A673 (cell line): ENCODE measurements at regions not wholly inside any gene's neighbourhood (a gene's known extent, or its start where the extent isn't known, plus 50 kb on each side); places are given as distances from the start of the nearest gene placed in this dataset.
A peak's percentile ranks its signal among the peaks of the same experiment; 100 is the strongest.

ENCODE experiments used
- BruUV-seq: library from RNA; stranded (reverse); fragments of 400-500 nt; replicated peaks from 2 replicates; lab custom pipeline; 2021; lab: Mats Ljungman, UMichigan
- CTCF ChIA-PET: fragments of 300-600 bp; sonication (Branson Sonifier 250); formaldehyde crosslinking; loops from one replicate; lab custom pipeline; 2022; ENCODE audit warnings: antibody characterized with exemption; lab: Charles Lee
- POLR2A ChIA-PET: fragments of 300-600 bp; sonication (Branson Sonifier 250); formaldehyde crosslinking; loops from one replicate; lab custom pipeline; 2022; ENCODE audit warnings: antibody characterized with exemption; ENCODE audit not compliant: low non-redundant PET; lab: Charles Lee
- DNase-seq: peaks from one replicate; pipeline ENCODE4 v3.0.0-alpha.2; 2015; ENCODE audit warnings: low spot score
- H3K27ac ChIP-seq: fragments of 200-600 bp; sonication (generic); 2 replicates; pipeline ENCODE4 v1.5.1; 2016; ENCODE audit warnings: mixed run types, low read depth, mild to moderate bottlenecking, mixed read lengths, antibody characterized with exemption, low read length; ENCODE audit not compliant: poor library complexity, severe bottlenecking
- H3K27me3 ChIP-seq: fragments of 200-600 bp; sonication (generic); replicated peaks from 2 replicates; pipeline ENCODE4 v1.6.1; 2017; ENCODE audit warnings: mixed run types, low read depth, mild to moderate bottlenecking, mixed read lengths, antibody characterized with exemption, low read length; ENCODE audit not compliant: insufficient read depth, poor library complexity
- H3K36me3 ChIP-seq: fragments of 200-600 bp; sonication (generic); 2 replicates; pipeline ENCODE4 v1.6.1; 2016; ENCODE audit warnings: mixed run types, mild to moderate bottlenecking, mixed read lengths, antibody characterized with exemption, low read length; ENCODE audit not compliant: insufficient read depth, poor library complexity, severe bottlenecking
- H3K4me1 ChIP-seq: fragments of 200-600 bp; sonication (generic); 2 replicates; pipeline ENCODE4 v1.6.1; 2017; ENCODE audit warnings: mixed run types, mild to moderate bottlenecking, mixed read lengths, antibody characterized with exemption, low read length; ENCODE audit not compliant: insufficient read depth, poor library complexity, severe bottlenecking
- H3K4me3 ChIP-seq: fragments of 200-600 bp; sonication (generic); 2 replicates; pipeline ENCODE4 v1.5.1; 2016; ENCODE audit warnings: low read depth, mixed run types, mild to moderate bottlenecking, mixed read lengths, low read length; ENCODE audit not compliant: poor library complexity, severe bottlenecking
- H3K9me3 ChIP-seq: fragments of 200-600 bp; sonication (generic); 2 replicates; pipeline ENCODE4 v1.6.1; 2016; ENCODE audit warnings: mixed run types, low read depth, mild to moderate bottlenecking, mixed read lengths, antibody characterized with exemption, low read length; ENCODE audit not compliant: poor library complexity, severe bottlenecking
- CTCF ChIP-seq: fragments of 300-800, 200-600 bp; sonication (generic); conservative IDR thresholded peaks from 2 replicates; pipeline ENCODE4 v1.5.1; 2017; ENCODE audit warnings: low read depth, mild to moderate bottlenecking, antibody characterized with exemption, low read length, moderate library complexity, mixed read lengths
- EZH2 ChIP-seq: fragments of 200-600 bp; sonication (generic); IDR thresholded peaks from 2 replicates; pipeline ENCODE4 v1.6.1; 2017; ENCODE audit warnings: borderline replicate concordance, low read depth, mild to moderate bottlenecking, mixed read lengths, antibody characterized with exemption, low read length; ENCODE audit not compliant: poor library complexity, severe bottlenecking
- intact Hi-C: fragments of 100-400 bp; cut with micrococcal nuclease; formaldehyde crosslinking; loops from one replicate; pipeline ENCODE4 v1.10.0; 2022; ENCODE audit not compliant: unreplicated experiment

GRCh38 chr13:104577071-104577815 is 1511.0 kb upstream of the SLC10A2 start:
- ChIA-PET CTCF (no interaction called here), POLR2A (no interaction called here)
- Histone ChIP-seq H3K36me3 (no peaks in the 10 kb centered on the region), H3K27ac (no peak overlapping the region), H3K27me3 (no peaks in the 10 kb centered on the region), H3K4me1 (no peaks in the 10 kb centered on the region), H3K9me3 (no peaks in the 10 kb centered on the region), H3K4me3 (no peak overlapping the region)
- TF ChIP-seq CTCF (no peak), EZH2 (no peak)
- no peak for DNase-seq
- no TSS peak for BruUV-seq
- intact Hi-C loops, result no loop called here

GRCh38 chr13:104571893-104572229 is 1505.6 kb upstream of the SLC10A2 start:
- Histone ChIP-seq H3K27ac (no peak overlapping the region), H3K4me1 (no peaks in the 10 kb centered on the region), H3K4me3 (no peak overlapping the region), H3K9me3 (no peaks in the 10 kb centered on the region), H3K36me3 (no peaks in the 10 kb centered on the region), H3K27me3 (peaks cover 3% of the 10 kb centered on the region)
- POLR2A ChIA-PET, result no interaction called here
- CTCF ChIA-PET, result no interaction called here
- intact Hi-C loops, result loop anchor here (5.0 kb wide), 1 partner anchor 1965 kb away; the partner anchor contains the start of gene EFNB2
- no TSS peak for BruUV-seq
- DNase-seq, result no peak
- TF ChIP-seq CTCF (no peak), EZH2 (no peak)

GRCh38 chr13:104571161-104571892 is 1505.1 kb upstream of the SLC10A2 start:
- TF ChIP-seq EZH2 (no peak), CTCF (peak; percentile 58)
- no peak overlapping the region for H3K4me3 ChIP-seq
- no peaks in the 10 kb centered on the region for H3K4me1 ChIP-seq
- intact Hi-C loops, result loop anchor here (5.0 kb wide), 1 partner anchor 1966 kb away; the partner anchor contains the start of gene EFNB2
- no peaks in the 10 kb centered on the region for H3K36me3 ChIP-seq
- no peaks in the 10 kb centered on the region for H3K9me3 ChIP-seq
- ChIA-PET POLR2A (no interaction called here), CTCF (no interaction called here)
- H3K27ac ChIP-seq, result no peak overlapping the region
- no TSS peak for BruUV-seq
- peak; percentile 48 for DNase-seq
- peaks cover 7% of the 10 kb centered on the region for H3K27me3 ChIP-seq
